Nephron progenitor cell (in vitro differentiated cells): ENCODE measurements at regions not wholly inside any gene's neighbourhood (a gene's known extent, or its start where the extent isn't known, plus 50 kb on each side); places are given as distances from the start of the nearest gene placed in this dataset.
A peak's percentile ranks its signal among the peaks of the same experiment; 100 is the strongest.

Experiments used
- DNase-seq: peaks from one replicate; pipeline ENCODE4 v3.0.0; 2021
- H3K27ac Mint-ChIP-seq: 2 replicates; pipeline ENCODE4 v1.8.0; 2021; ENCODE audit warnings: mild to moderate bottlenecking, moderate library complexity, mixed read lengths
- H3K27me3 Mint-ChIP-seq: 2 replicates; pipeline ENCODE4 v1.8.0; 2021; ENCODE audit warnings: mild to moderate bottlenecking, low read depth, mixed read lengths; ENCODE audit not compliant: poor library complexity
- H3K36me3 Mint-ChIP-seq: 2 replicates; pipeline ENCODE4 v1.8.0; 2021; ENCODE audit warnings: low read depth, mixed read lengths
- H3K4me1 Mint-ChIP-seq: 2 replicates; pipeline ENCODE4 v1.8.0; 2021; ENCODE audit warnings: mixed read lengths
- H3K4me3 Mint-ChIP-seq: 2 replicates; pipeline ENCODE4 v1.8.0; 2021; ENCODE audit warnings: mild to moderate bottlenecking, moderate library complexity, mixed read lengths
- H3K9me3 Mint-ChIP-seq: 2 replicates; pipeline ENCODE4 v1.8.0; 2021; ENCODE audit warnings: mild to moderate bottlenecking, moderate library complexity, mixed read lengths
- CTCF ChIP-seq: fragments of 200-600 bp; sonication (generic); IDR thresholded peaks from 2 replicates; pipeline ENCODE4 v1.5.0; 2021; ENCODE audit warnings: antibody characterized with exemption

- Mint-ChIP-seq H3K9me3 (no peaks in the 10 kb centered on the region), H3K4me1 (no peaks in the 10 kb centered on the region), H3K36me3 (no peaks in the 10 kb centered on the region), H3K4me3 (no peak overlapping the region), H3K27me3 (peaks cover 5% of the 10 kb centered on the region), H3K27ac (no peak overlapping the region)
- TF ChIP-seq CTCF: no peak
- DNase-seq: no peak
Observed at GRCh38 chr6:109285366-109285765, 96.9 kb downstream of the CD164 start.

GRCh38 chr6:109284675-109285074, 97.6 kb downstream of the CD164 start:
- H3K4me3 Mint-ChIP-seq: no peak overlapping the region
- no peaks in the 10 kb centered on the region for H3K36me3 Mint-ChIP-seq
- no peaks in the 10 kb centered on the region for H3K9me3 Mint-ChIP-seq
- peaks cover 5% of the 10 kb centered on the region for H3K27me3 Mint-ChIP-seq
- TF ChIP-seq CTCF: no peak
- peak overlapping the region; percentile 13 for H3K27ac Mint-ChIP-seq
- no peaks in the 10 kb centered on the region for H3K4me1 Mint-ChIP-seq
- DNase-seq: no peak

GRCh38 chr6:109282756-109283155, 99.5 kb downstream of the CD164 start:
- Mint-ChIP-seq H3K4me1 (no peaks in the 10 kb centered on the region), H3K27ac (no peak overlapping the region), H3K36me3 (no peaks in the 10 kb centered on the region), H3K27me3 (peaks cover 5% of the 10 kb centered on the region), H3K4me3 (no peak overlapping the region), H3K9me3 (no peaks in the 10 kb centered on the region)
- no peak for TF ChIP-seq CTCF
- DNase-seq: no peak

GRCh38 chr6:109279628-109280027, 102.6 kb downstream of the CD164 start:
- H3K4me3 Mint-ChIP-seq: no peak overlapping the region
- H3K27me3 Mint-ChIP-seq: no peaks in the 10 kb centered on the region
- H3K36me3 Mint-ChIP-seq: no peaks in the 10 kb centered on the region
- no peaks in the 10 kb centered on the region for H3K4me1 Mint-ChIP-seq
- no peak for DNase-seq
- TF ChIP-seq CTCF: no peak
- H3K9me3 Mint-ChIP-seq: no peaks in the 10 kb centered on the region
- H3K27ac Mint-ChIP-seq: no peak overlapping the region

GRCh38 chr6:109271622-109272021, 110.6 kb downstream of the CD164 start:
- H3K36me3 Mint-ChIP-seq: peaks cover 18% of the 10 kb centered on the region
- H3K4me1 Mint-ChIP-seq: no peaks in the 10 kb centered on the region
- no peak for DNase-seq
- no peak for TF ChIP-seq CTCF
- H3K4me3 Mint-ChIP-seq: no peak overlapping the region
- no peaks in the 10 kb centered on the region for H3K27me3 Mint-ChIP-seq
- H3K9me3 Mint-ChIP-seq: peaks cover 25% of the 10 kb centered on the region
- H3K27ac Mint-ChIP-seq: no peak overlapping the region

GRCh38 chr6:109269953-109270517, 112.2 kb downstream of the CD164 start:
- Mint-ChIP-seq H3K4me3 (no peak overlapping the region), H3K27me3 (no peaks in the 10 kb centered on the region), H3K4me1 (no peaks in the 10 kb centered on the region), H3K27ac (no peak overlapping the region), H3K36me3 (peaks cover 18% of the 10 kb centered on the region), H3K9me3 (peaks cover 25% of the 10 kb centered on the region)
- DNase-seq: no peak
- TF ChIP-seq CTCF: no peak
